Activated CD8-positive, alpha-beta T cell treated with anti-CD3 and anti-CD28 coated beads, Interleukin-2, amount 10 ng/mL, durations not matched to agents 7 days and 5 days (primary cell): ENCODE measurements at regions not wholly inside any gene's neighbourhood (a gene's known extent, or its start where the extent isn't known, plus 50 kb on each side); places are given as distances from the start of the nearest gene placed in this dataset.

Experiments
- ATAC-seq: fragments of 150-1000 bp; cut with Tn5 transposase; one replicate; pipeline ENCODE4 v1.10.0; 2021; ENCODE audit warnings: moderate library complexity
- CTCF ChIA-PET: fragments of 350-600 bp; sonication (Branson Sonifier 250); formaldehyde crosslinking; loops from one replicate; lab custom pipeline; 2021; ENCODE audit warnings: antibody characterized with exemption; lab: Charles Lee
- POLR2A ChIA-PET: fragments of 350-600 bp; sonication (Branson Sonifier 250); formaldehyde crosslinking; loops from one replicate; lab custom pipeline; 2021; ENCODE audit warnings: antibody characterized with exemption; lab: Charles Lee
- DNase-seq: peaks from one replicate; pipeline ENCODE4 v3.0.0-alpha.2; 2020
- H3K27ac Mint-ChIP-seq: one replicate; pipeline ENCODE4 v1.8.0; 2021; ENCODE audit warnings: mild to moderate bottlenecking, mixed read lengths
- H3K27me3 Mint-ChIP-seq: one replicate; pipeline ENCODE4 v1.8.0; 2021; ENCODE audit warnings: low read depth, mixed read lengths
- H3K36me3 Mint-ChIP-seq: one replicate; pipeline ENCODE4 v1.8.0; 2021; ENCODE audit warnings: low read depth, mixed read lengths
- H3K4me1 Mint-ChIP-seq: one replicate; pipeline ENCODE4 v1.8.0; 2021; ENCODE audit warnings: low read depth, mixed read lengths
- H3K4me3 Mint-ChIP-seq: one replicate; pipeline ENCODE4 v1.8.0; 2021; ENCODE audit warnings: mild to moderate bottlenecking, mixed read lengths
- H3K9me3 Mint-ChIP-seq: one replicate; pipeline ENCODE4 v1.8.0; 2022; ENCODE audit warnings: mixed read lengths; ENCODE audit not compliant: insufficient read depth

DNA sequence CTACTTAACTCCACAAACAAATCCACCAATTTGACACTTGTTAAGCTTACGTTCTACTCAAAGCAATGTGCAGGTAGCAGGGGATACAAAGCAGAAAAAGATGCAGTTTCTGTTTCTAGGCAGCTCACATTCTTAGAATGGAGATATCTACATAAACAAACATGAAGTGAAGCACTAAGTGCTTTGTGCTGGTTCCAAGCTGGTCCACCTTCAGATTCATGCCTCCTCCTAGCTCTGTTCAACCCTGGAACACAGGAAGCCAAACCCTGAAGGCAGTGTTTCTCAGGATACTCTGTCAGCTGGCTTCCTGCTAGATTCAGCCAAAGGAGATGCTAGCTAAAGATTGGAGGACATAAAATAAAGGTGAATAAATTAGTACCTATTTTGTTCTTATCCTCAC, 55.3 kb upstream of the NOL4 start:
- POLR2A ChIA-PET: no interaction called here
- DNase-seq (no peak), ATAC-seq (no peak)
- no peak overlapping the region for H3K27ac Mint-ChIP-seq
- CTCF ChIA-PET: no interaction called here
- H3K4me1 Mint-ChIP-seq: no peaks in the 10 kb centered on the region
- H3K9me3 Mint-ChIP-seq: peaks cover 5% of the 10 kb centered on the region
- H3K4me3 Mint-ChIP-seq: no peak overlapping the region
- H3K36me3 Mint-ChIP-seq: no peaks in the 10 kb centered on the region
- no peaks in the 10 kb centered on the region for H3K27me3 Mint-ChIP-seq

GRCh38 chr18:34280653-34281052, 55.9 kb upstream of the NOL4 start:
- Mint-ChIP-seq H3K27ac (no peak overlapping the region), H3K4me1 (no peaks in the 10 kb centered on the region), H3K36me3 (no peaks in the 10 kb centered on the region), H3K9me3 (peaks cover 5% of the 10 kb centered on the region), H3K4me3 (no peak overlapping the region), H3K27me3 (no peaks in the 10 kb centered on the region)
- ChIA-PET CTCF (no interaction called here), POLR2A (no interaction called here)
- no peak for DNase-seq
- ATAC-seq: no peak

GRCh38 chr18:34281290-34281689, 56.6 kb upstream of the NOL4 start:
- POLR2A ChIA-PET: no interaction called here
- DNase-seq (no peak), ATAC-seq (no peak)
- H3K27ac Mint-ChIP-seq: no peak overlapping the region
- CTCF ChIA-PET: no interaction called here
- H3K27me3 Mint-ChIP-seq: no peaks in the 10 kb centered on the region
- H3K36me3 Mint-ChIP-seq: no peaks in the 10 kb centered on the region
- H3K4me1 Mint-ChIP-seq: no peaks in the 10 kb centered on the region
- peaks cover 8% of the 10 kb centered on the region for H3K9me3 Mint-ChIP-seq
- H3K4me3 Mint-ChIP-seq: no peak overlapping the region

DNA sequence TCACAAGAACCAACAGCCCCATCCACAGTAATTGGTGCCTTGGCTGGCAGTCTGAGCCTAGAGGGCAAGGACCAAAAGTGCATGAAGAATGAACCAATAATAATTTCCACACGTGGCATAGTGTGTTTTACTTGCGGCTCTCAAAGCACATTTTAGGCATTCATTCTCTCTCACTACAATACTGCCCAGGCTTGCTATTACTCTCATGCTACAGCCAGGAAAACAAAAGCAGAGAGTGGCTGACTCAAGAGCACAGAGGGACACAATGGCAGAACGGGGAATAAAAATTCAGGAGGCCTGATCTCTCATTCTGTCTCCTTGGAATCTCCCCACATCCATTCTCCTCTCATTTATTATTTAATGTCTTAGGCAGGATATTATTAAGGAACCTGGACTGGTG, 57.0 kb upstream of the NOL4 start:
- Mint-ChIP-seq H3K4me1 (no peaks in the 10 kb centered on the region), H3K9me3 (peaks cover 11% of the 10 kb centered on the region), H3K27me3 (no peaks in the 10 kb centered on the region), H3K27ac (no peak overlapping the region), H3K4me3 (no peak overlapping the region), H3K36me3 (no peaks in the 10 kb centered on the region)
- ChIA-PET POLR2A (no interaction called here), CTCF (no interaction called here)
- no peak for DNase-seq
- no peak for ATAC-seq

- no peak overlapping the region for H3K27ac Mint-ChIP-seq
- no peaks in the 10 kb centered on the region for H3K4me1 Mint-ChIP-seq
- no peaks in the 10 kb centered on the region for H3K27me3 Mint-ChIP-seq
These were observed 58.8 kb upstream of the NOL4 start for GRCh38 chr18:34283506-34283905.

DNA sequence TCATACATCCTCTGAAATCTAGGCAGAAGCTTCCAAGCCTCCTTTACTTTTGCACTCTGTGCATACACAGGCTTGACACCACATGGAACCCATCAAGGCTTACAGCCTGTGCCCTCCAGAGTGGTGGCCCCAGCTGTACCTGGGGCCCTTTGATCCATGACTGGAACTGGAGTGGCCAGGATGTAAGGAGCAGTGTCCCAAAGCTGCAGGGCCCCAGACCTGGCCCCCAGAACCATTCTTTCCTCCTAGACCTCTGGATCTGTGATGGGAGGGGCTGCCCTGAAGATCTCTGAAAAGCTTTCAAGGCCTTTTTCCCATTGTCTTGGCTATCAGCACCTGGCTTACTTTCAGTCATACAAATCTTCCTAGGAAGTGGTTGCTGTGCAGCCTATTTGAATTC, 63.1 kb upstream of the NOL4 start:
- H3K27me3 Mint-ChIP-seq: no peaks in the 10 kb centered on the region

More at GRCh38 chr18:34283506-34283905, 58.8 kb upstream of the NOL4 start:
- no peak for DNase-seq
- POLR2A ChIA-PET: no interaction called here
- CTCF ChIA-PET: no interaction called here
- no peak for ATAC-seq
- Mint-ChIP-seq H3K4me3 (no peak overlapping the region), H3K9me3 (peaks cover 17% of the 10 kb centered on the region), H3K36me3 (no peaks in the 10 kb centered on the region)

DNA sequence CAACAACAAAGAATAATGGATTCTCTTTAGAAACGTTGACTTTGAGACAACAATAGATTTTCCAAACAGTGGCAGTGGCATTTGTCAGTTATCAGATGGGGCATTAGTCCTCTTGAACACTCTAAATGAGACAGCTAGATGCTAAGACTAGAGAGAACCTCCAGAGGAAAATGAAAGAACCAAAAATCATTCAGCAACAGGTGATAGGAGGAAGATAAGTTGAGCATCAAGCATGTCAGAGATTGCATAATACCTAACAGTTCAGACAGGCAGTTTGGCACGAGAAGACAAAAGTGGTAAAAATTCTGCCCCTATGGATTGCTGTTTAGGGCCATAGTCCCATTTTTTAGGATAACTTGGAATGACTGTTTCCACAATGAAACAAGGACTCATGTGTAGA, 67.9 kb upstream of the NOL4 start:
- ChIA-PET POLR2A (no interaction called here), CTCF (no interaction called here)
- H3K27me3 Mint-ChIP-seq: no peaks in the 10 kb centered on the region

More for the DNA sequence above, 63.1 kb upstream of the NOL4 start:
- no peak for ATAC-seq
- Mint-ChIP-seq H3K4me3 (no peak overlapping the region), H3K27ac (no peak overlapping the region), H3K36me3 (no peaks in the 10 kb centered on the region), H3K4me1 (no peaks in the 10 kb centered on the region), H3K9me3 (peaks cover 13% of the 10 kb centered on the region)
- ChIA-PET POLR2A (no interaction called here), CTCF (no interaction called here)
- DNase-seq: no peak

GRCh38 chr18:34297287-34297686, 72.6 kb upstream of the NOL4 start:
- H3K9me3 Mint-ChIP-seq: peaks cover 8% of the 10 kb centered on the region
- ATAC-seq: no peak
- ChIA-PET POLR2A (no interaction called here), CTCF (no interaction called here)
- no peak overlapping the region for H3K4me3 Mint-ChIP-seq
- H3K4me1 Mint-ChIP-seq: no peaks in the 10 kb centered on the region
- no peak for DNase-seq
- H3K36me3 Mint-ChIP-seq: no peaks in the 10 kb centered on the region
- no peaks in the 10 kb centered on the region for H3K27me3 Mint-ChIP-seq
- no peak overlapping the region for H3K27ac Mint-ChIP-seq

More for the DNA sequence above, 67.9 kb upstream of the NOL4 start:
- Mint-ChIP-seq H3K36me3 (no peaks in the 10 kb centered on the region), H3K4me3 (no peak overlapping the region), H3K27ac (no peak overlapping the region), H3K9me3 (peaks cover 6% of the 10 kb centered on the region), H3K4me1 (no peaks in the 10 kb centered on the region)
- ATAC-seq: no peak
- DNase-seq: no peak

DNA sequence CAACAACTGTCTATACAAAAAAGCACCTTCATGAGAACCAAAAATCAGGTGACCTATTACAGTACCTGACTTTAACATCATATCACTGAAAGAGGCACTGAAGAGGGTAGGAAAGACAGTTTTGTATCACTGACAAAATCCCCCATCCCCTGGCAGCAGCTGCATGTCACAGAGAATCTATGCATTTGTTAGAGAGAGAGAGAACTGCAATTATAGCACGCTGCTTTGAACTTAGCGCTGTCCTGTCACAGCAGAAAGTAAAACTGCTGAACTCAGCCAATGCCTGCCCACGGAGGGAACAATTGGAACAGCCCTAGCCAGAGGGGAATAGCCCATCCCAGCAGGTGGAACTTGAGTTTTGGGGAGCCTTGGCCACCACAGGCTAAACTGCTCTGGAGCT, 75.1 kb upstream of the NOL4 start:
- no peaks in the 10 kb centered on the region for H3K36me3 Mint-ChIP-seq
- no peak overlapping the region for H3K4me3 Mint-ChIP-seq
- CTCF ChIA-PET: no interaction called here
- H3K27ac Mint-ChIP-seq: no peak overlapping the region
- POLR2A ChIA-PET: no interaction called here
- peaks cover 8% of the 10 kb centered on the region for H3K9me3 Mint-ChIP-seq
- H3K27me3 Mint-ChIP-seq: no peaks in the 10 kb centered on the region
- DNase-seq (no peak), ATAC-seq (no peak)
- no peaks in the 10 kb centered on the region for H3K4me1 Mint-ChIP-seq

DNA sequence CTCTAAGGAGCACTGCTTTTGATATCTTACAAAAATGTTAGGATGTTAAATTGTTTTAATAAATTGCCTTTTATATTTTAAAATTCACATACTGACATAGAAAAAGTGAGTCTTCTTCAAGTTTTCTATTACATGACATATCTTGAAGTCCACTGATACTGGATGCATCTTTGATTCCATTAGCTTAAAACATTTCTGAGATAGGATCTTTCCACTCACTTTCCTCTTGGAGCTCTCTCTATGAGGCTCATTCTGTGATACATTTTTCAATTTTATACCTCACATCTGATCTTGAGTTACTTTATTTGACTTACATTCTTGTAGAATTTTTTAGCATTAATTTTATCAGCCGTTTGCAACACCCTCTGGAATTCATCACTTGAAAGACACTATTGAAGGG, 86.8 kb upstream of the NOL4 start:
- ATAC-seq: no peak
- Mint-ChIP-seq H3K9me3 (no peaks in the 10 kb centered on the region), H3K27me3 (no peaks in the 10 kb centered on the region), H3K36me3 (no peaks in the 10 kb centered on the region), H3K4me1 (no peaks in the 10 kb centered on the region), H3K4me3 (no peak overlapping the region), H3K27ac (no peak overlapping the region)
- ChIA-PET POLR2A (no interaction called here), CTCF (no interaction called here)
- DNase-seq: no peak

GRCh38 chr18:34314847-34315246, 90.1 kb upstream of the NOL4 start:
- no peak for ATAC-seq
- no peak for DNase-seq
- Mint-ChIP-seq H3K4me3 (no peak overlapping the region), H3K27ac (no peak overlapping the region), H3K36me3 (no peaks in the 10 kb centered on the region), H3K27me3 (no peaks in the 10 kb centered on the region), H3K4me1 (no peaks in the 10 kb centered on the region), H3K9me3 (no peaks in the 10 kb centered on the region)
- POLR2A ChIA-PET: no interaction called here
- CTCF ChIA-PET: no interaction called here

- CTCF ChIA-PET: no interaction called here
- ATAC-seq: no peak
These were observed 91.1 kb upstream of the NOL4 start for GRCh38 chr18:34315591-34316352.

GRCh38 chr18:34320267-34320666, 95.6 kb upstream of the NOL4 start:
- CTCF ChIA-PET: no interaction called here
- Mint-ChIP-seq H3K36me3 (no peaks in the 10 kb centered on the region), H3K4me3 (no peak overlapping the region), H3K27ac (no peak overlapping the region), H3K27me3 (no peaks in the 10 kb centered on the region), H3K4me1 (no peaks in the 10 kb centered on the region), H3K9me3 (no peaks in the 10 kb centered on the region)
- DNase-seq (no peak), ATAC-seq (no peak)
- POLR2A ChIA-PET: no interaction called here

More at GRCh38 chr18:34315591-34316352, 91.1 kb upstream of the NOL4 start:
- Mint-ChIP-seq H3K27ac (no peak overlapping the region), H3K27me3 (no peaks in the 10 kb centered on the region), H3K9me3 (no peaks in the 10 kb centered on the region), H3K4me1 (no peaks in the 10 kb centered on the region), H3K36me3 (no peaks in the 10 kb centered on the region), H3K4me3 (no peak overlapping the region)
- POLR2A ChIA-PET: no interaction called here
- DNase-seq: no peak
